ENCODE measurements at regions not wholly inside any gene's neighbourhood (a gene's known extent, or its start where the extent isn't known, plus 50 kb on each side); places are given as distances from the start of the nearest gene placed in this dataset.

DNA sequence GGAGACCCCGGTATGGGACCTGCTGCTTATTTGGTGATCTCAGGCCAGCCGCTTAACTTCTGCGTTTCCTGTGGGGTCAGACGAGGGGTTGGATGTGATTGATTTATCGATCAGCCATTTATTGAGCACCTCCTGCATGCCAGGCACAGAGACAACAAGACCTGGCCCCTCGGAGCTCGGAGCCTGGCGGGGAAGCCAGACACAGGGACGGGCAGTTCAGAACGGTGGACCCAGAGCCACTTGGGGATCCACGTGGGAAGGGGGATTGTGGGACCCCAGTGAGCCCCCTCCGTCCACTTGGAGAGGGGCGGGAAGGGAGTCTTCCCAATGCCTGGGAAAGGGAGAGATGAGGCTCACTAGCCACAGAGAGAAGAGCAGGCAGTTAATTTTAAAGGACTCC is 84.7 kb upstream of the CIBAR2 start:
- peaks cover 7% of the 10 kb centered on the region for H3K27me3 ChIP-seq (ENCODE audit: insufficient read depth, low read length, poor library complexity)
- H3K27ac ChIP-seq (ENCODE audit: low read length), result no peak overlapping the region
- no peak overlapping the region for H2AFZ ChIP-seq (ENCODE audit: low read depth, low read length)
- DNase-seq (no peak), ATAC-seq (ENCODE audit: insufficient read depth, low read depth) (no peak)
- H3K9ac ChIP-seq (ENCODE audit: low read depth, low read length), result no peak overlapping the region
- no peaks in the 10 kb centered on the region for H3K9me3 ChIP-seq (ENCODE audit: insufficient read depth, low read length, severe bottlenecking)
- no peaks in the 10 kb centered on the region for H3K79me2 ChIP-seq (ENCODE audit: insufficient read depth, low read length)
- H3K36me3 ChIP-seq (ENCODE audit: insufficient read depth, low read length), result no peaks in the 10 kb centered on the region
- TF ChIP-seq EZH2 (IDR thresholded peaks at IDR 0.05; ENCODE audit: borderline replicate concordance, low read depth, low read length, severe bottlenecking) (no peak), CTCF (IDR thresholded peaks at IDR 0.05; ENCODE audit: borderline replicate concordance, extremely low read depth, low read length, poor library complexity, severe bottlenecking) (no peak)
- H3K4me1 ChIP-seq (ENCODE audit: insufficient read depth, low read length), result no peaks in the 10 kb centered on the region
- H4K20me1 ChIP-seq (ENCODE audit: insufficient read depth, low read length), result no peaks in the 10 kb centered on the region
- H3K4me2 ChIP-seq (ENCODE audit: insufficient read depth, low read length), result no peak overlapping the region
- no peak overlapping the region for H3K4me3 ChIP-seq (ENCODE audit: low read depth in 1 of 2, low read length in 2 of 2)

- no peak for DNase-seq
- Histone ChIP-seq H3K4me2 (ENCODE audit: insufficient read depth, low read length) (no peak overlapping the region), H2AFZ (ENCODE audit: low read depth, low read length) (no peak overlapping the region), H3K27me3 (ENCODE audit: insufficient read depth, low read length, poor library complexity) (peaks cover 4% of the 10 kb centered on the region), H4K20me1 (ENCODE audit: insufficient read depth, low read length) (no peaks in the 10 kb centered on the region), H3K36me3 (ENCODE audit: insufficient read depth, low read length) (no peaks in the 10 kb centered on the region), H3K4me1 (ENCODE audit: insufficient read depth, low read length) (no peaks in the 10 kb centered on the region), H3K4me3 (ENCODE audit: low read depth in 1 of 2, low read length in 2 of 2) (no peak overlapping the region), H3K9ac (ENCODE audit: low read depth, low read length) (no peak overlapping the region), H3K27ac (ENCODE audit: low read length) (no peak overlapping the region), H3K79me2 (ENCODE audit: insufficient read depth, low read length) (no peaks in the 10 kb centered on the region), H3K9me3 (ENCODE audit: insufficient read depth, low read length, severe bottlenecking) (no peaks in the 10 kb centered on the region)
- TF ChIP-seq CTCF (IDR thresholded peaks at IDR 0.05; ENCODE audit: borderline replicate concordance, extremely low read depth, low read length, poor library complexity, severe bottlenecking), result no peak
- no peak for TF ChIP-seq EZH2 (IDR thresholded peaks at IDR 0.05; ENCODE audit: borderline replicate concordance, low read depth, low read length, severe bottlenecking)
- no peak for ATAC-seq (ENCODE audit: insufficient read depth, low read depth)
Measured at GRCh38 chr16:85197611-85198566, 85.6 kb upstream of the CIBAR2 start.

DNA sequence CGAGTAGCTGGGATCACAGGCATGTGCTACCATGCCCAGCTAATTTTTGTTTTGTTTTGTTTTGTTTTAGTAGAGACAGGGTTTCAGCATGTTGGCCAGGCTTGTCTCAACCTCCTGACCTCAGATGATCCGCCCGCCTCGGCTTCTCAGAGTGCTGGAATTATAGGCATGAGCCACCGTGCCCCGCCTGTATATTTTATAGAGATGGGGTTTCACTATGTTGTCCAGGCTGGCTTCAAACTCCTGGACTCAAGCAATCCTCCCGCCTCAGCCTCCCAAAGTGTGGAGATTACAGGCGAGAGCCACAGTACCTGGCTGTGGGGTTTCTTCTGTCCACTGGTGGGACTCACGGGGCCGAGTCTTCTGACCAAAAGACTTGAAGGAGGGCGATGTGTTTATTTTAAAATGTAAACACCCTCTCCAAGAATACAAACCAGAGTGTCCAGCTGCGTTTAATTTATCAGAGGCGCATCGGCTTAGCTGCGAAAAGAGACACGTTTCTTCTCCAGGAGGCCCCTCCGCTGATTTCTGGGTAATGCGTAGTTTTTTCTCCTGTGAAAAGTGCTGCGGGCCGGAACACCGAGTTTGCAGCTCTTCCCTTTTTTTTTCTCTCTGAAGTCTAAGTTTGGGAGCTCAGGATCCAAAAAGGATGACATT is 86.9 kb upstream of the CIBAR2 start:
- H2AFZ ChIP-seq (ENCODE audit: low read depth, low read length), result no peak overlapping the region
- H3K4me1 ChIP-seq (ENCODE audit: insufficient read depth, low read length), result no peaks in the 10 kb centered on the region
- H3K4me2 ChIP-seq (ENCODE audit: insufficient read depth, low read length), result no peak overlapping the region
- no peaks in the 10 kb centered on the region for H3K79me2 ChIP-seq (ENCODE audit: insufficient read depth, low read length)
- no peak for ATAC-seq (ENCODE audit: insufficient read depth, low read depth)
- DNase-seq, result no peak
- H3K27me3 ChIP-seq (ENCODE audit: insufficient read depth, low read length, poor library complexity), result peaks cover 4% of the 10 kb centered on the region
- no peak overlapping the region for H3K4me3 ChIP-seq (ENCODE audit: low read depth in 1 of 2, low read length in 2 of 2)
- no peaks in the 10 kb centered on the region for H3K36me3 ChIP-seq (ENCODE audit: insufficient read depth, low read length)
- TF ChIP-seq CTCF (IDR thresholded peaks at IDR 0.05; ENCODE audit: borderline replicate concordance, extremely low read depth, low read length, poor library complexity, severe bottlenecking) (no peak), EZH2 (IDR thresholded peaks at IDR 0.05; ENCODE audit: borderline replicate concordance, low read depth, low read length, severe bottlenecking) (no peak)
- H3K9me3 ChIP-seq (ENCODE audit: insufficient read depth, low read length, severe bottlenecking), result no peaks in the 10 kb centered on the region
- no peak overlapping the region for H3K9ac ChIP-seq (ENCODE audit: low read depth, low read length)
- no peaks in the 10 kb centered on the region; the same call in 1 of the 2 replicates for H4K20me1 ChIP-seq (ENCODE audit: insufficient read depth, low read length)
- H3K27ac ChIP-seq (ENCODE audit: low read length), result no peak overlapping the region
